NCI-H2029 treated with DMSO at 0.1 percent for 48 hours (cell line): ENCODE measurements at regions not wholly inside any gene's neighbourhood (a gene's known extent, or its start where the extent isn't known, plus 50 kb on each side); places are given as distances from the start of the nearest gene placed in this dataset.
"Not testable (repeated sequence)": the region's sequence is repeated elsewhere in the genome, so short reads cannot be mapped to it uniquely, and the experiment has no call there.

Source experiments
- DNase-seq: peaks from one replicate; lab custom pipeline; 2025; lab: John Stamatoyannopoulos, UW

DNA sequence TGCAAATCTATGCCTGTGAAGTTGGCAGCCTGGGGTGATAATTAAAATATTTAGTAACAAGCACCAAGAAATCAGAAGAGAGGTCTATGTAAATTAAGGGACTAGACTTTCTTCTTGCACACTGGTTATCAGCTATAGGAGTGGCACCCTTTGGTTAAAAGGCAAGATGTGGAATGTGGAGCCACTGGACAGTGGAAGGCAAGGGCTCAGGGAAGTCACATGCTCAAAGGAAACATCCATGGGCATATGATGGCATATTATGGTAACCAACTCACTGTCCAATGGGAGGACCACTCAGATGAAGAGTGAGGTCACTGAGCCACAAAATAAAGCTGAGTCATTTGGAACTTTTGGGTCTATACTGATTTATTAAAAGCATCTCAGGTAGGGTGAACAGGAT lies 165.6 kb upstream of the PRICKLE2 start:
- no peak for DNase-seq

DNA sequence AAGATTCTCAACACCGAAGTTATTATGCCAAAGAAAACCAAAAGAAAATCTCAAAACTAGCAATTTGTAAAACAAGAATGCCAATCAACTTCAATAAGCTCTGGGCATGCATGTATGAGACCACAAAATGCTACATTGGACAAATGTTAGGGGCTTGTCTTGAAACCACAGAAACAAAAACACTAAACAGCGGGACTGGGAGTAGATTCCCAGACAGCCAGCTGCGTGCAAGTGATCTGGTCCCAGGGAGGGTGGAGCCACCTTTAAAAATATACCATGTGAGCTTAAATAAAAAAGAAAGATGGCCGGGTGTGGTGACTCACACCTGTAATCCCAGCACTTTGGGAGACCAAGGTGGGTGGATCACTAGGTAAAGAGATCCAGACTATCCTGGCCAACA lies 163.6 kb upstream of the PRICKLE2 start:
- DNase-seq: no peak

DNA sequence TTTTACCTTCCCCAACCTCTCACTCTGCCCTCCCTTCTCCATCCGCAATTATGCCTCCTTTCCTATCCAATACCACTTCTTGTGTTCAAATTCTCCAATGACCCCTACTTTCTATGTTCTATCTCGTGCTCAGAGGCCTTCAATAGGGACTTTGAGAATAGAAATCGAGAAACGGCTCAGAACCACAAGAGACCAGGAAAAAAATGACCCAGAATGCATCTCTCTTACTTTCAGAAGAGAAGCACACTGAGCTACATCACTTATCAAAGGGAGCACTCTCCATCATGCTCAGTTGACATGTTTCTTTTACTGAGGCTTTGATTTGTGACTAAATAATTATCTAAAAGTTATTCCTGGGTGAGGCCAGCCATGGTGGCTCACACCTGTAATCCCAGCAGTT lies 162.4 kb upstream of the PRICKLE2 start:
- DNase-seq: no peak

DNA sequence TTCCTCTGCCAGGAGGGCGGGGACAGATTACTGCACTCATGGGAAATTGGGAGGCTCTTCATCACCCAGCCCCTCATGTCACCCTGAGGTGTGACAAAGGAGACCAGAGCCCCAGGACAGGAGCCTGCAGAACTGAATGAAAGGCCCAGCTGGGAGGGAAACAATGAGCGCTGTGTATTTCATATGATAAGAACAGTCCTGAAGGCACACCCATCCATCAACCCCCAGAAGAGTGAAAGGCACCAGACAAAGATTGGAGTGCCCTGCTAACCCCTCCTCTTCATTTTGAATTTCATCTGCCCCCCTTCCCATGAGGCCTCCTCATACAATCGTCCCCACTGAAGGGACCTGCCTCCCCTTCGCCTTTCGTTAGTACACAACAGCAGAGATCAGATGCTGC lies 160.0 kb upstream of the PRICKLE2 start:
- DNase-seq: no peak

DNA sequence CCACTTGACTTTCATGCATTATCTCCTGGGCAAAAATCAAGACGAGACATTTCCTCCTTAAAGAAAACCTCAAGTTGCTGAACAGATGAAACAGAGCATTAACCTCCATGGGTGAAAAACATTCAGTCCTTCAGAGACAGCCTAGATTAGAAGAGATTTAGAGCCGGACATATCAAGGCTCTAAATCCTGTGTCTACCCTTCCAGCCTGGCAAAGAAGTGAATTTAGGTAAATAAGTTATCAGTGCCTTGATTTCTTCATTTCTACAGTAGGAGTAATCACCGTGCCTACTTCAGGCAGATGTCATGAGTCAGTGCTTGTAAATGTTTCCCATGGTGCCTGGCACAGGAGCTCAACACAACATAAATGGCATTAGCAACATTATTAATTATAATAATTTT lies 159.3 kb upstream of the PRICKLE2 start:
- DNase-seq: no peak

DNA sequence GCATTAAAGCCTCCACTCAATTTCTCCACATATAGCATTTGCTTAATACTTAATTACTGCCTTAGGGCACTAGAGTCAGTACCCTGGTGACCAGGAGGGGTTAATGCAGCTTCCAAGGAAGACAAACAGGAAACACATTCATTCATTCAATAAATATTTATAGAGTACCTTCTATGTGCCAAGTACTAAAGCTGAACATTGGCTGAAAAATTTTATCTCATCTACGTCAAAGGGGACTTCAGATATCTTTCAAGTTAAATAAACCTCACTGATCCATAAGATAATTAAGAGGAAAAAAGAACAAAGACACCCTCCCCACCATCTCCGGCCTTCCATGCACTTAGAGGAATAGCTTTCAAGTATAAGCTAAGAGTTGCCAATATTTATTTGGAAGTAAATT lies 156.9 kb upstream of the PRICKLE2 start:
- no peak for DNase-seq

DNA sequence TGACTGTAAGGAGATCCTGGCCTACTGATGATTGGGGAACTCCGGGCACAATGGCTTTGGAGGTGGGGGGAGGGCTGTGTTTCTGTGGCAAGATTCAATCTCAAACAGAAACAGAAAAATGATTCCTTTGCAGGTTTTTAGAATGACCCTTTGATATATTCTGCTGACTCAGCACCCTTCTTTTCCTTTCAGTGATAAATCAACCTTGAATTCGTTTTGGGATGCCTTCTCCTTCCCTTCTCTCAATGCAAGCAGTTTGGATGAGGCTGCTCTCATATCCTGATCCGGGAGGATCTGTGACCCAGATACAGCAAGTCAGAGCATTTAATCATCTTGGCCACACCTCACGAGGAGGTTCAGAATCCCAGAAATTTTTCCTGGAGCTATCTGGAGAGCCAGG lies 156.1 kb upstream of the PRICKLE2 start:
- no peak for DNase-seq

DNA sequence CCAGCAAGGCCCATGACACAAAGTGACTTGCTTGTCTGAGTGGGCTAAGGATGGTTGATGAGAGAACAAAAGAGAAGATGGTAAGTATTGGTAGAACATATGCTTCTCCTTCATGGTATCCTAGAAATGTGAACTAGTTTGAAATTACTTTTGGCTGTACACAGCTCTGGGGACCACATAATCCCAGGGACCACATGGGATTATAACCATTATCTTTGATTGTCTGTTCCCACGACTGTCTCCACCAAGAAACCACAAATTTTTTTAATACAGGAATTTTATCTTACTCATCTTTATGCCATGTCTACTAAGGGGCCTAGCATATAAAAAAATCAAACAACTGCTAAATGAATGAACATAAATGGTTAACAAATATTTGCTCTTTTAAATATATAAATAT lies 155.3 kb upstream of the PRICKLE2 start:
- DNase-seq: no peak

DNA sequence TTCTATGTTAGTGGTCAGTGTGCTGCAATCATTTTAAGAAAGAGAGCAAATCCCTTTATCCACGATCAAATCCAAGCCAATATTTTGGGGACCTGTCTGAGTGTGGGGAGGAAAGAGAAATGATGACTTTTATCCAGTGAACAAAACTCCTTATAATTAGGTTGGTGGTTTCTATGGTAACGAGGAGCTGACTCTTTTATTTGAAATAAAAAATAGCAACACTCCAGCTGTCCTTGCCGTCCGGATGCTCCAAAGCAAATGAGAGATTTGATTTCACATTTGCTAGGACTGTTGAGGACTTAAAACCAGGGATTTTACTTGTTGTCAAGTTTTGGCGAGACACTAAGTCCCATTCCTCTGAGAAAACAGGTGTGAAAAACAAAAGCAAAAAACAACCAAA lies 154.0 kb upstream of the PRICKLE2 start:
- DNase-seq: no peak

DNA sequence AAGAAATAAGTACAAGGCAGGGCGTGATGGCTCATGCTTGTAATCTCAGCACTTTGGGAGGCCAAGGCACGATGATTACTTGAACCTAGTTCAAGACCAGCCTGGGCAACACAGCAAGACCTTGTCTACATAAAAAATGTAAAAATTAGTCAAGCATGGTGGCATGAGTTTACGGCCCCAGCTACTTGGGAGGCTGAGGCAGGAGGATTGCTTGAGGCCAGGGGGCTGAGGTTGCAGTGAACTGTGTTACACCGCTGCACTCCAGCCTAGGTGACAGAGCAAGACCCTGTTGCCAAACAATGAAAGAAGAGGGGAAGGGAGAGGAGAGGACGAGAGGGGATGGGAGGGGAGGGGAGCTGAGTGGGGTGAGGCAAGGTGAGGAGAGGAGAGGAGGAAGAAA lies 152.7 kb upstream of the PRICKLE2 start:
- DNase-seq: no peak

DNA sequence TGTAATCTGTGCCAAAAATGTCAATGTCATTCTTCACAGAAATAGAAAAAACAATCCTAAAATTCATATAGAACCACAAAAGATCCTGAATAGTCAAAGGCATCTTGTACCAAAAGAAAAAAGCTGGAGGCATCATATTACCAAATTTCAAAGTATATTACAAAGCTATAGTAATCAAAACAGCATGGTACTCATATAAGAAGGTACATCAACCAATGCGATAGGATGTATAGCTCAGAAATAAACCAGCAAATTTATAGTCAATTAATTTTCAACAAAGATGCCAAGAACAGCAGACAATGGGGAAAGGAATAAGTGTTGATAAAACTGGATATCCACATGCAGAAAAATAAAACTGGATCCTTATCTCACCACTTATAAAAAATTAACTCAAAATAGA lies 150.5 kb upstream of the PRICKLE2 start:
- DNase-seq: no peak

DNA sequence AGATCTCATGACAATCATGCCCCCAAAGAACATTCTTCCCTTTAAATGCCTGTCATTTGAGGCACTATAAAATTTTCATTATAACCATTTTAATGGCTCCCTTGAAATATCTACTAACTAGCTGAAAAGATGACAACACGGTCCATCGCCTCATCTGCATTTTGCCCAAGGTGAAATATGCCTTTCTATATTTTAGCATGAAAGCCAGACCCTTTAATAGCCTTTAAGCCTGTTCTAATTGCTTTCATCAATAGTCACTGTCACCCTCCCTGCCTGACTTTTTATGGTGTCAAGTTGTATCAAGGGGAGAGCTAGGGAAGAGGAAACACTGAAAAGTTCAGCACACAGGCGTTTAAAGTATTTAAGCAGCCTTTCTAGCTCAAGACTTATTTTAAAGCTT lies 144.1 kb upstream of the PRICKLE2 start:
- DNase-seq: no peak

DNA sequence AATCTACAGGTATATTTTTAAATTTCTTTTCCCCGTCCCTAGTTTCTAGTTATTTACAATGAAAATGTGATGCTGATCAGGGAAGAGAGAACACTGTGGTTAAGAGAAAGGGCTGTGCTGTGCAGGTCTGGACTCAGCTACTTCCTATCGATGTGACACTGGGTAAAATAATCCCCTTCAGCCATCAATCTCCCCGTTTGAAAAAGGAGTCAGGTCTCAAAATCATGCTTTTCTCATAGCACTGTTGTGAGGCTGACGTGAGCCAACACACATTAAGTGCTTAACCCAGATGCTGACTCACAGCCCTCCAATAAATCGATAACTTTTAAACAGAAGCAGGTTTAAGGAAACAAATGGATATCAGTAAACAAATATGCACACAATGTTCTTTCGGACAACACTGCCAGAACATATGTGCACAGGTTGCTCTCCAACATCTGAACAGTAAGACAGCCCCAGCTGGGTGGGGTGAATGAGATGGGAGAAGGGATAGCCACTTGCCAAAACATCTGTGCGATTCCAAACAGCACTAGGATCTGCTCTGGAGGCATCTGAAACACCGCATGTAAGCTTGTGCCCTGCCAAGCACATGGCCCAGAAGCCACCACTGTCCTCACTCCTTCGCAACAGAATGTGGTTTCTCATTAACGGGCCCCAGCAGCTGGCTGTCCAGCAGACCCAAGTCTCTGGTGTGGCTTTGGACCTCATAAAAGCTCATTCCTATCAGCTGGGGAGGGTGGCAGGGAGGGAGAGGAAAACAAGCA lies 143.2 kb upstream of the PRICKLE2 start:
- no peak for DNase-seq

DNA sequence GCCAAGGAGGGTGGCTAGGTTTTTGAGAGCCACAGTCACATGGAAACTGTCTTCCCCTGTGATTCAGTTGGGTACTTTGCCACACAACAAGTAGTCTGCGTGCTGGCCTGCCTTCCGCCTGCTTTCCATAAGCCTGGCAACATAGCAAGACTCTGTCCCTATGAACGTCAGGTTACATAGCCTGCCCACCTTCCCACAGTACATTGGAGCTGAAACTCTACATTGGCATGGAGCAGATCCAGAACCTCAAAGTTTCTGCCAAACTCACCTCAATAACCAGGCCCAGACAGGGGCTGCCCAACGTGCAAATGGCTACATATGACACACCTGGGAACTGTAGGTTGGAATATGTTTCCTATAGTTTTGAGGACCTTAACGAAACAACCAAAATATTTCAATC lies 140.6 kb upstream of the PRICKLE2 start:
- DNase-seq: no peak

DNA sequence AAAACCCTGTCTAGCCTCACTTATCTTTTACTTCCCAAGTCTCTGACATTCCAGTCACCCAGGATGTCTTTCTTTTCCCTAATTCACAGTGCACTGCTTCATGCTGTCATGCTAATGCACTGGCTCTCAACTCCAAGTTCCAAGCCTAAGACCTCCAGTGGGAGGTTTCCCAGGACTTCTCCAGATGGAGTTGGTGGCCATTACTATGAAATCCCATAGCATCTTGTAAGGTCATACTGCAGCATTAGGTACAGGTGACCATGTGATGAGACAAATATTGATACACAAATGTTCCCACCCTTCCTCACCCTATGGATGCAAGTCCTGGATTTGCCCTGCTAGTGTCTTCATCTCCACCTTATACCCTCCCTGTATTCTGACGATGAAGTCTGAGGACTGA lies 138.6 kb upstream of the PRICKLE2 start:
- DNase-seq: no peak

DNA sequence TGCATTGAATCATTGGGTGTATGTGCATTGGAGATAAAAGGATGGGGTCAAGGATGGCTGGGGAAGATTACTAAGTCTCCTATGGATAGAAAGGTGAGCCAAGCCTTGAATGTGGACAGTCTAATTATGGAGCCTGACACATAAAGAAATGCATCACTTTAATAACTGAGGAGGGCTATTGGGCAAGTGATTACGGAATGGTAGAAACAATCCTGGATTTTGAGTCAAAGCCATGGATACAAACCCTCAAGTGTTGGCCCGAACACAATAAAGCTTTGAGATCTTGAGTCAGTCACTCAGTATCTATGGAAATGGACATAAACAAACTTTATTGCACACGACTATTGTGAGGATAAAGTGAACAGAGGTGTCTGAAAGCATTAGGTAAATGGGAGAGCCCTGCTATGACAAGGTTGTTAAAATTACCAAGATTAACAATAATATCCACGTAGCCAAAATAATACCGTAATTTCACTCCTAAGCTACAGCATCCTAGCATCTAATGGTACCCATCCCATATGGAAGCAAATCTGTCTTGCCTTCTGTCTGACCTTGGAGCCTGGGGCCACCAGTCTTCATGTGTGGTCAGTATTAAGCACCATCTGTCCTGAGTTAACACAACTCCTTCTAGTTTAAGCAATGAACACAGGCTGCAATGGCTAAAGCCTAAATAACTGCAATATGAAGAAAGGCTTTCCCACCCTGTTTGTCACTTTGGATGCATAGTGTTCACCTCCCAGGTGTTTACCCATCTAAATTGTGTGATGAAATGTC lies 136.9 kb upstream of the PRICKLE2 start:
- no peak for DNase-seq

DNA sequence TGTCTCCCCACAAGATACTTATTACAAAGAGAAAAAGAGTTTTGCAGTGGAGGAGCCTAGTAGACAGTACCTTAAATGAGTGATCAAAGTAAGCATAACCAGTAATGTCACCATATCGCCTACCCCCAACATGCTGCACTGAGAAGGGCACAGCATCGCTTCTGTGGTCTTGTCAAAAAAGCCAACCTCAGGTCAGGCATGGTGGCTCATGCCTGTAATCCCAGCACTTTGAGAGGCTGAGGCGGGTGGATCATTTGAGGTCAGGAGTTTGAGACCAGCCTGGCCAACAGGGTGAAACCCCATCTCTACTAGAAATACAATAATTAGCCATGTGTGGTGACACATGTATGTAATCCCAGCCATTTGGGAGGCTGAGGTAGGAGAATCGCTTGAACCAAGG lies 135.8 kb upstream of the PRICKLE2 start:
- DNase-seq: not testable (repeated sequence)

DNA sequence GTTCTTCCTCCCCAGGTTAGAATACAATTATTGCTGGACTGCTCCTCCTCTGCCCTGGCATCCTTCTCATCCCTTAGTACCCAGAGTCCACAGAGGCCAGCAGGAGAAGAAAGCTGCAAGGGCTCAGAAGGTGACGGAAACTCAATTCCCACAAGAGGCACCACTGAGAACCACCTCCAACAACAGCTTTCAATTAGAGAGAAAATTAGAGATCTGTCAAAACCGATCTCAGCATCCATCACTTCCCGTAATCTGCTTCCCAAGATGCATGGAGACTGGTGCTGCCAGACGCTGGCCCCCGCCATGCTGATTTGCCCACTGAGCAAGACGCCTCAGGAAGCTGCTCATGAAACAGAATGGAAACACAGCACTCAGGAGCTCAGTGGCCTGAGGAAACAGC lies 135.0 kb upstream of the PRICKLE2 start:
- no peak for DNase-seq

DNA sequence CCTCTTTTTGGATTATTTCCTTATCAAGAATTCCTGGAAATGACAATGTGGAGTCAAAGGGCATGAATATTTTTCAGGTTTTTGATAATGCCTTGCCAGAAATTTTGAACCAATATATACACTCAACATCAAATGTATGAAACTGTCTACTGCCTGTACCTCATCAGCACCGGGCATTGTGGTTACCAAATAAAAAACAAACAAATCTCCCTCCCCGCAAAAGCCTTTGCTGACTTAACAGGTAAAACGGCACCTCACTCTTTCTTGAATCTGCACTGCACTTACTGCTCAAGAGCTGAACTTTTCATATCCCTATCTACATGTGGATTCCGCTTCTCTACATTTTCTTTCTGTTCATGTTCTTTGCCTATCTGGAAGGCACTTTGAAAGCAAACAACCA lies 134.5 kb upstream of the PRICKLE2 start:
- no peak for DNase-seq

DNA sequence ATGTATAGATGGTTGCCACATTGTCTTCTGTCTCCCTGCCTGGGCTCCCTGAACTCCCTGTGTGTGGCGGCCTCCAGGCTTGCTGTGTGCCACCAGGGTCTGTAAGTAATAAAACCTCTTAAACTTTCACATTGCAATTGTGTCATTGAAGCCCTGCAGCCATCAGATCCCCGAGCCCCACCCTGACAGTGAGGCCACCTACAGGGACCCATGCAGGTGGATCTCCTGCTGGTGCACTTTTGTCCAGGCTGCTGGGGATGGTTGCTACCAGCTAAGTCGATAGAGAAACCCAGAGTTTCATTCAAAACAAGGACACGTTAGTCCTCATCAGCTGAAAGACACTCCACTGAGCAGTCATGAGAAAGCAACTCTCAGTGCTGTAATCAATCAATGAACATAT lies 133.6 kb upstream of the PRICKLE2 start:
- no peak for DNase-seq

DNA sequence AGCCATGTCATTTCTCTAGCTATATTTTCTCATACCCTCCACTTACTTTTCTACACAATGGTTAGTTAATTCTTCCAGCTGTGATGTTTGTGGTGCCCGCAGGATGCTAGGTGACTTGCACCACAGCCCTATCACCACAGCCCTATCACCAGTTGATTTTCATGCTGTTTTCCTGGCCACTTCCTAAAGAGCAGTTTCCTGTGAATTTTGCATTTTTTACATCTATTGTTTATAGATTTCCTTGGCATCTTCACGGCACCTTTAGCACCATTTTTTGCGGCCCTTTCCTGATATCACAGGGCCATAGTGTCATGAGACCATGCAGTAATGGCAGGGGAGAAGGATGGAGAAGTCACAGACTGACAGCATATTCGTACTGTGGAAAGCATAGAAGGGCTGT lies 132.9 kb upstream of the PRICKLE2 start:
- DNase-seq: no peak

DNA sequence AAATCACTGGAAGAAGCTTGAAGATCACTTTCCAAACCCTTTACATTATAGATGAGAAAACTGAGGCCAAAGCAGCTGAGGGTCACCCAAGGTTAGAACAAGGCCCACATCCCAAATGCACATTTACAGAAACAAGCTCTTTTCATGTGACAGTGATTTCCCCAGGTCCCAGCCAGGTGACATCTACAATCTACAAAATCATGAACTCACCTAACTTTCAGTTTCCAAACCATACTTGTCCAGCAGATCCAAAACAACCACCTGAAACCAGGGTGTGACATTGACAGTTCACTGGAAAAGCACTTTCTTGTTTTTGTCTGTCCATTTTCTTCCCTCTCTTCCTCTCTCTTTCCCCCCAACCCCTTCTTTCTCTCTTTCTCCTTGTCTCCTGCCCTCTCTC lies 132.2 kb upstream of the PRICKLE2 start:
- DNase-seq: no peak

DNA sequence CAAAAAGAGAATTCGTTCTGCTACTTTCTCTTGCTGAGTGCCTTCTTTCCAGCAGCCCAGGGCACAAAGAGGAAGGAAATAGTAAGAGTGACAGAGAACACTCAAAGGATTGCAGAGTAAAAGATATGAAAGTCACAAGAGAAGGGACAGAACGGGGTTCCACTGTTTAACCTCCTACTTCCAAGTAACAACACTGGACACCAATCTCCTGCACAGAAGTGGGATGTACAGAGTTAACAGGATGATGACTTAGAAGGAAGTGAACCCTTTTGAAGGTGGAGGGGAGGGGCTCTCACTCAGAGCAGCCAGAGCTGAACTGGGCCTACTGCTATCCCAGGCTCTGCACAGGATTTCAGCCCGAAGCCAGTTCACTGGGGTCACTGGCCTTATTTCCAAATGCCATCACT lies 130.1 kb upstream of the PRICKLE2 start:
- no peak for DNase-seq

DNA sequence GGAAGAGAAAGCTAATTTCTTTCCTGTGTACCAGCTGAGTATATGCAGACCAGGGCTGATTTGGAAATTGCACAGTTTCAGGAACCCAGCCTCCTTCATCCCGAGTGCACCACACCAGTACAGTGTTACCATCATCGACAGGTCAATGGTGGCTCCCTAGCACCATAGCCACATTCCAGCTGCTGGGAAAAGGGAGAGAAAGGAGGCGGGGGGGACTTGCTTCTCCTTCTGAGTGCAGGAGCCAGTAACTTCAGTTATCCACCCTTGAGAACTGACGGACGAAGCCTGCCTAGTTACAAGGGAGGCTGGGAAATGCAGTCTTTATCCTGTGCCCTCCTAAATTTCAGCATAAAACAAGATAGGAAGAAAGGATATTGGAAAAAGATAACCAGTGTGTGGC lies 129.7 kb upstream of the PRICKLE2 start:
- no peak for DNase-seq
